ENCODE measurements at regions not wholly inside any gene's neighbourhood (a gene's known extent, or its start where the extent isn't known, plus 50 kb on each side); places are given as distances from the start of the nearest gene placed in this dataset.
A peak's percentile ranks its signal among the peaks of the same experiment; 100 is the strongest.

- no peaks in the 10 kb centered on the region for H3K36me3 Mint-ChIP-seq
- H3K9ac ChIP-seq = no peak overlapping the region
- H3K9me3 Mint-ChIP-seq = peaks cover 17% of the 10 kb centered on the region
- H3K27me3 ChIP-seq = no peaks in the 10 kb centered on the region
- H2AFZ ChIP-seq (replicated peaks) = no peak overlapping the region
- H3K4me1 ChIP-seq = no peaks in the 10 kb centered on the region
- no peaks in the 10 kb centered on the region for H3K36me3 ChIP-seq
- no peak overlapping the region for H3K4me3 Mint-ChIP-seq
- H3K4me1 Mint-ChIP-seq = peaks cover 50% of the 10 kb centered on the region
- H3K9me3 ChIP-seq (ENCODE audit: low read depth) = no peaks in the 10 kb centered on the region
- H4K20me1 ChIP-seq (ENCODE audit: low read depth) = no peaks in the 10 kb centered on the region
- H3K79me2 ChIP-seq (ENCODE audit: low read depth) = no peaks in the 10 kb centered on the region
- H3F3A ChIP-seq (ENCODE audit: low read depth) = no peaks in the 10 kb centered on the region
- no peak for TF ChIP-seq EZH2 (IDR thresholded peaks at IDR 0.05)
- no peak for TF ChIP-seq CTCF (IDR thresholded peaks at IDR 0.05)
- no peak for TF ChIP-seq EZH2phosphoT487 (IDR thresholded peaks at IDR 0.05)
- H3K27ac ChIP-seq = no peak overlapping the region
- H3K27me3 Mint-ChIP-seq (ENCODE audit: insufficient read depth, low read depth) = peaks cover 4% of the 10 kb centered on the region
- H3K4me3 ChIP-seq = no peak overlapping the region
- no peak for DNase-seq (ENCODE audit: low spot score)
- H3K4me2 ChIP-seq = no peak overlapping the region
- no peak overlapping the region for H3K27ac Mint-ChIP-seq
Observed at GRCh38 chr2:2875296-2875695, 502.3 kb downstream of the EIPR1 start.

GRCh38 chr2:2874805-2875204 is 502.8 kb downstream of the EIPR1 start:
- DNase-seq (ENCODE audit: low spot score) = no peak
- no peak overlapping the region for H3K4me2 ChIP-seq
- Mint-ChIP-seq H3K4me1 (peaks cover 50% of the 10 kb centered on the region), H3K9me3 (peaks cover 17% of the 10 kb centered on the region), H3K27ac (peak overlapping the region; percentile 78), H3K4me3 (no peak overlapping the region), H3K36me3 (no peaks in the 10 kb centered on the region), H3K27me3 (ENCODE audit: insufficient read depth, low read depth) (peaks cover 4% of the 10 kb centered on the region)
- no peak overlapping the region for H3K4me3 ChIP-seq
- TF ChIP-seq CTCF (IDR thresholded peaks at IDR 0.05) (no peak), EZH2 (IDR thresholded peaks at IDR 0.05) (no peak), EZH2phosphoT487 (IDR thresholded peaks at IDR 0.05) (no peak)
- no peaks in the 10 kb centered on the region for H4K20me1 ChIP-seq (ENCODE audit: low read depth)
- no peaks in the 10 kb centered on the region for H3K36me3 ChIP-seq
- no peaks in the 10 kb centered on the region for H3K27me3 ChIP-seq
- H3K27ac ChIP-seq = no peak overlapping the region
- no peaks in the 10 kb centered on the region for H3F3A ChIP-seq (ENCODE audit: low read depth)
- no peak overlapping the region for H2AFZ ChIP-seq (replicated peaks)
- no peaks in the 10 kb centered on the region for H3K4me1 ChIP-seq
- H3K9me3 ChIP-seq (ENCODE audit: low read depth) = no peaks in the 10 kb centered on the region
- H3K9ac ChIP-seq = no peak overlapping the region
- H3K79me2 ChIP-seq (ENCODE audit: low read depth) = no peaks in the 10 kb centered on the region

GRCh38 chr2:2874341-2874740 is 503.3 kb downstream of the EIPR1 start:
- Mint-ChIP-seq H3K27ac (peak overlapping the region; percentile 78), H3K9me3 (peaks cover 17% of the 10 kb centered on the region), H3K36me3 (no peaks in the 10 kb centered on the region), H3K27me3 (ENCODE audit: insufficient read depth, low read depth) (peaks cover 4% of the 10 kb centered on the region), H3K4me1 (peaks cover 52% of the 10 kb centered on the region), H3K4me3 (no peak overlapping the region)
- Histone ChIP-seq H3K4me3 (no peak overlapping the region), H3K9me3 (ENCODE audit: low read depth) (no peaks in the 10 kb centered on the region), H3K4me2 (no peak overlapping the region), H3K4me1 (no peaks in the 10 kb centered on the region), H3K36me3 (no peaks in the 10 kb centered on the region), H3K79me2 (ENCODE audit: low read depth) (no peaks in the 10 kb centered on the region), H3K9ac (no peak overlapping the region), H3K27ac (no peak overlapping the region), H3K27me3 (no peaks in the 10 kb centered on the region), H3F3A (ENCODE audit: low read depth) (no peaks in the 10 kb centered on the region), H2AFZ (replicated peaks) (no peak overlapping the region), H4K20me1 (ENCODE audit: low read depth) (no peaks in the 10 kb centered on the region)
- TF ChIP-seq EZH2 (IDR thresholded peaks at IDR 0.05) (no peak), EZH2phosphoT487 (IDR thresholded peaks at IDR 0.05) (no peak), CTCF (IDR thresholded peaks at IDR 0.05) (no peak)
- no peak for DNase-seq (ENCODE audit: low spot score)

GRCh38 chr2:2873450-2873811 is 504.2 kb downstream of the EIPR1 start:
- no peak overlapping the region for H2AFZ ChIP-seq (replicated peaks)
- H3F3A ChIP-seq (ENCODE audit: low read depth) = no peaks in the 10 kb centered on the region
- Mint-ChIP-seq H3K27me3 (ENCODE audit: insufficient read depth, low read depth) (peaks cover 4% of the 10 kb centered on the region), H3K4me3 (no peak overlapping the region), H3K4me1 (peaks cover 59% of the 10 kb centered on the region), H3K9me3 (peaks cover 14% of the 10 kb centered on the region), H3K36me3 (no peaks in the 10 kb centered on the region), H3K27ac (peak overlapping the region; percentile 13)
- H3K9me3 ChIP-seq (ENCODE audit: low read depth) = no peaks in the 10 kb centered on the region
- no peaks in the 10 kb centered on the region for H3K27me3 ChIP-seq
- no peak for DNase-seq (ENCODE audit: low spot score)
- no peak overlapping the region for H3K9ac ChIP-seq
- no peak overlapping the region for H3K4me2 ChIP-seq
- no peaks in the 10 kb centered on the region for H3K4me1 ChIP-seq
- no peaks in the 10 kb centered on the region for H3K36me3 ChIP-seq
- no peaks in the 10 kb centered on the region for H4K20me1 ChIP-seq (ENCODE audit: low read depth)
- TF ChIP-seq CTCF (IDR thresholded peaks at IDR 0.05) (no peak), EZH2 (IDR thresholded peaks at IDR 0.05) (no peak), EZH2phosphoT487 (IDR thresholded peaks at IDR 0.05) (no peak)
- no peaks in the 10 kb centered on the region for H3K79me2 ChIP-seq (ENCODE audit: low read depth)
- H3K27ac ChIP-seq = no peak overlapping the region
- H3K4me3 ChIP-seq = no peak overlapping the region
